AG09309 (cell line): ENCODE measurements at regions not wholly inside any gene's neighbourhood (a gene's known extent, or its start where the extent isn't known, plus 50 kb on each side); places are given as distances from the start of the nearest gene placed in this dataset.
"Not testable (repeated sequence)": the region's sequence is repeated elsewhere in the genome, so short reads cannot be mapped to it uniquely, and the experiment has no call there.

ENCODE experiments used
- DNase-seq: peaks from one replicate; pipeline ENCODE4 v3.0.0-alpha.2; 2010; ENCODE audit warnings: low read depth
- H3K4me3 ChIP-seq: 2 replicates; pipeline ENCODE4 v1.5.1; 2011; ENCODE audit warnings: mild to moderate bottlenecking, low read depth, low read length, moderate library complexity; ENCODE audit not compliant: control insufficient read depth
- CTCF ChIP-seq: IDR thresholded peaks from 2 replicates; pipeline ENCODE4 v1.5.1; 2011; ENCODE audit warnings: mild to moderate bottlenecking, low read depth, low read length, inconsistent platforms; ENCODE audit not compliant: insufficient read depth, control insufficient read depth; ENCODE audit errors: missing control alignments

GRCh38 chr5:34416501-34417008 is 239.6 kb upstream of the RAI14 start:
- no peak for DNase-seq
- no peak overlapping the region for H3K4me3 ChIP-seq
- TF ChIP-seq CTCF, result no peak

- H3K4me3 ChIP-seq, DNase-seq: not testable (repeated sequence)
Measured at GRCh38 chr5:34420191-34420590, 235.9 kb upstream of the RAI14 start.

- no peak for DNase-seq
- H3K4me3 ChIP-seq, result no peak overlapping the region
- TF ChIP-seq CTCF, result no peak
Measured at GRCh38 chr5:34436761-34437501, 219.2 kb upstream of the RAI14 start.

DNA sequence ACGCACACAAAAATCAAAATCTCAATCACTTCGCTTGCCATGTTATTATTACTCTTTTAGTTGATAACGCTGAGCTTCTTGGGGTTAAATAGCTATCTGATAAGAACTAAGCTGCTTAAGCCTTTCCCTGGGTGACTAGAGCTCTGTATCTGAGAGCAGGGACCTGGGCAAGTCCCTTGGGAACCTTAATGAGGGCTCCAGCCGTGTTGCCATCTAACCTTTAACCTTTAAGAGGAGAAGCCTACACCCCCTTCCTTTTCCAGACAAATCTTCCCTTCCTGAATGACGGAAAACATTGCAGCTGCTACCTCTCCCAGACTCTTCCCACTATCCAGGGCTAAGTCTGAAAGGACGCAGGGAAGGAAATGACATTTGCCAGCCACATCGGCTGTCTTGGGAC is 216.5 kb upstream of the RAI14 start:
- no peak overlapping the region for H3K4me3 ChIP-seq
- TF ChIP-seq CTCF, result no peak

GRCh38 chr5:34441767-34442166 is 214.4 kb upstream of the RAI14 start:
- not testable (repeated sequence) for H3K4me3 ChIP-seq, DNase-seq

More for the DNA sequence above, 216.5 kb upstream of the RAI14 start:
- no peak for DNase-seq

DNA sequence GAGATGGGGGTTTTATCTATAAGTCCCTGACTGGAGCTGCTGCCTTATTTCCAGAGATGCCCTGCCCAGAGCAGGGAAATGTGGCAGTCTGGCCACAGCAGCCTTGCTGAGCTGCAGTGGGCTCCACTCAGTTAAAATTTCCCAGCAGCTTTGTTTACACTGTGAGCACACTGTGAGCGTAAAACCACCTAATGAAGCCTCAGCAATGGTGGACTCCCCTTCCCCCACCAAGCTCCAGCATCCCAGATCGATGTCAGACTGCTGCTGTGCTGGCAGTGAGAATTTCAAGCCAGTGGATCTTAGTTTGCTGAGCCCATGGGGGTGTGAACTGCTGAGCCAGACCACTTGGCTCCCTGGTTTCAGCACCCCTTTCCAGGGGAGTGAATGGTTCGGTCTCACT is 208.7 kb upstream of the RAI14 start:
- no peak overlapping the region for H3K4me3 ChIP-seq
- TF ChIP-seq CTCF, result no peak
- no peak for DNase-seq

- H3K4me3 ChIP-seq, result no peak overlapping the region
- TF ChIP-seq CTCF, result no peak
- no peak for DNase-seq
Measured at GRCh38 chr5:34449639-34450038, 206.5 kb upstream of the RAI14 start.

DNA sequence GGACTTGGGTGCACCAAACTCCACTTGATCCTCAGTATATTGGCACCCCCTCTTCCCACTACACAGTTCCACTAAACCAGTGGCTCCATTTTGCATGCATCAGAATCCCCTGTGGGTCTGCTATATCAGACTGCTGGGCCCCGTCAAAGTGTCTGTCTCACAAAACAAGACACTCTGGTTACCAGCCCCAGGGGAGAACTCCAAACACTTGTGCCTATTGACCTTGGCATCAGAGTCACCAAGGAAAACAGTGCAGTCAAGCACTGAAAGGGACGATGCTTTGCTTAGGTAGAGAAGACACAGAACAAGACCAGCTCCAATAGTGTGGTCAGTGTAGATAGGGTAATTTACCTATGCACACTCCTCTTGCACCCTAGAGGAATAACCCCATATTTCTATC is 205.8 kb upstream of the RAI14 start:
- no peak for TF ChIP-seq CTCF
- no peak overlapping the region for H3K4me3 ChIP-seq
- DNase-seq, result no peak
